Activated CD4-positive, CD25-positive, alpha-beta regulatory T cell treated with anti-CD3 and anti-CD28 coated beads, Interleukin-2, amount 50 U/mL, for 16 hours (primary cell): ENCODE measurements at regions not wholly inside any gene's neighbourhood (a gene's known extent, or its start where the extent isn't known, plus 50 kb on each side); places are given as distances from the start of the nearest gene placed in this dataset.

ENCODE experiments used
- DNase-seq: peaks from one replicate; pipeline ENCODE4 v3.0.0-alpha.2; 2020; ENCODE audit warnings: low read depth, low spot score

DNA sequence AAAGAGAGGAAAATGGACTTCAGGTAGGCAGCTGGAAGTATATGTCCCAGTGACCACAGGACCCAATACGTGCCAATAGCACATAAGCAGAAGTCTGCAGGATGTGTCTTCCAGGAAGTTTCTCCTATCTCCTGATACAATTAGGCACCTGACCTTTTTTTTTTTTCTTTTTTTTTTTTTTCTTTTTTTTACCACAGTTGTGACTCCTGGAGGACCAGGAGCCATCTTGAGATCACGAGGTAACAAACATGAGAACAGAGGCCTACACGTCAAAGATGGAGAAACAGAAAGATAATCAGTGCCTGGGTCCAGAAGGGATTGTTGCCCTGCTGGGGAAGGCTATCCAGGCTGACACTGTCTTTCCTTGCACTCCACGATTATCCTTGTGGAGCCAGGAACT is 312.4 kb upstream of the NEBL start:
- DNase-seq: no peak

DNA sequence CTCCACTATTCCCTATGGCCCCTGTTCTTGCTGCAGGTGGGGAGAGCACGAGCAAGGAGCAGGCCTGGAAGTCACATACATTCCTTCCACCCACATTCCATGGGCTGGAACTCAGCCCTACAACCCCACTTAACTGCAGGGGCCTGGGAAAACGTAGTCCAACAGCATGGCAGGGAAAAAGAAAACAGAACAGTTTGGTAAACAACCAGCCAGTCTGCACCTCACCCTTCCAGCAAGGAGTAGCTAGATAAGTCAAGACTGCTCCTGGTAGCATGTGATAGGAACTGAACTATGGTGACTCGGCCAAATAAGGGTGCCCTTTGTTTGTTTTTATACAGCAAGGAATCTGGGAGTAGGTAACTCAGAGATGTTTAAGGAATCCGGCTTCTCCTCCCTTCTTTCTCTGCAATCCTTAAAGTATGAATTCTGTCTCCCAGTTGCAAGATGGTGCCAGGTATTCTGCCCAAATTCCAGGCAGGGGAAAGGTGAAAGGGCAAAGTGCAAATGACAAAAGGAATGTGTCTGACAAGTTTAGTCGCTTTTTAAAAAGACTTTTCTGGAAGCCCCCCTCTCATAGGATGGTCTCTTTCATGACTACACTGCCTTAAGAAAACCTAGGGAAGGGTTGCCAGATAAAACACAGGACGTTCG is 311.7 kb upstream of the NEBL start:
- no peak for DNase-seq

- no peak for DNase-seq
Observed at GRCh38 chr10:21207852-21208646, 310.9 kb upstream of the NEBL start.

- no peak for DNase-seq
Observed at GRCh38 chr10:21205328-21205727, 308.2 kb upstream of the NEBL start.

DNA sequence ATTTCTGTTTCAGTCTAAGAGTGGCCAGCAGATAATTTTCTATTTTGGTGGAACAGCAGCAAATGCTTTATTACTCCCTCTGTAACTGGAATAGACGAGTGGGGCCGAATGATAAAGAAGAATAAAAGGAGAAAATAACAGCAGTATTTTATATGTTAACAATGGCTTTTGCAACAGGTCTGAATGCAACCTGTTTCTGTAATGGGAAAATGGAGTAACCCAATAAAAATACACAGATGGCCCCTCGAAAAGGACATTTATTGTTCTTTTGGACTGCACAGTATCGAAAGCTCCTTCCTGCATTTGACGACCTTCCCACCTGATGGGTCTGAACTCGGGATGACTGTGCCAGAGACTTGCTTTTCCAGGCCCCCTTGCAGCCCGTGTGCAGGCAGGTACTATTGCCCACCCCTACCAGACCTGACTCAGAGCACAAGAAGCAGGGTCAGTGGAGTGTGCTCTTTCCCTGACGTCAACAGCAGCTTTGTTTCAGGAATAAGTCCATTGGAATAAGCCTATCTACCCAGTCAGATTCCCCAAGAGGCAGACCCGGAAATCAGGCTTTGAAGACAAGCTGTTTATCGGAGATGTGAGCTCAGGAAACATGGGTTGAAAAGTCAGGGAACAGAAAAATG is 306.5 kb upstream of the NEBL start:
- no peak for DNase-seq

DNA sequence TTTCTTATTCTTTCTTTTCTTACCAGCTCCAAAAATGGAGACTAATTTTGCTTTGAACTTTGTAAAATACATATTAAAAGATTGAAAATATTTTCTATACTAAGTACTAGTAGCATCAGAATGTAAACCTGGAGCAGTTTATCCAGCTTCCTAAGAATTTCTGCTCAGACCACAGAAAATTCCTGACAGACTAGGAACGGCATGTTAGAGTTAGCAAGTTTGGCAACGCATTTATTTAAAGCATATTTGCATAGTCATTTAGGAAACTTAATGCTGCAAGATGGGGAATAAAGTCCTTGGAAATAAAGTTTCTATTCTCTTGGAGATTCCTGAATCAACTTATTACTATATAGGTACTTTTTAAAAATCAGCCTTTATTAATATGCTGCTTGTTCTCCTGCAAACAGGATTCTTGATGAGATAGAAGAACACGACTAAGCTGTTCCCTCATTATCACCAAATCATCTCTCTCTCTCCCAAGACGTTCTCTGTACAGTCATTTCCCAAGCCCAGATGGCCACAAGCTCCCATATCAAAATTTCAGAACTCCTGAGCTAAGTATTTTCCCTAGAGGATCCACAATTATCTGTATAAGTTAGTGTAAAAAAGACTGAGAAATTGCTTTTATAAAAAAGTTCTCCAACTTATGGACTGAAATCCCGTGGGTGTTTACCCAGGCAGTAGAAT is 305.8 kb upstream of the NEBL start:
- no peak for DNase-seq

DNA sequence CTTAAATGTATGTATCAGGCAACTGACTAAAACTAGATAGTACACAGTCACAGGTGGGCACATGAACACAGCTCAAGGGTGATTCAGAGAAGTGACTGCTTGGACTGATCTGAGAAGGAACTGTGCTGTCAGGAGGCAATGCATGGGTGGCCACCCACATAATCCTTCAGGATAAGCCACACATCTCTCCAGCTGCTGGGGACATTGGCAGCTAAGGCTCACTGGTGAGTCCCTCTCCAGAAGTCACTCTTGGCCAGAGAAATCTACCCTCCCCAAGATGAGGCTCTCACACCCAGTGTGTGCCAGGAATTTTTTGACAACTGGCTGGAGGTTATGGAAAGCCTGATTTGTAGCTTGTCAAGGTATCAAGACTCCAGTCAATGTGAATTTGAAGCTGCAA is 302.4 kb upstream of the NEBL start:
- DNase-seq: no peak

DNA sequence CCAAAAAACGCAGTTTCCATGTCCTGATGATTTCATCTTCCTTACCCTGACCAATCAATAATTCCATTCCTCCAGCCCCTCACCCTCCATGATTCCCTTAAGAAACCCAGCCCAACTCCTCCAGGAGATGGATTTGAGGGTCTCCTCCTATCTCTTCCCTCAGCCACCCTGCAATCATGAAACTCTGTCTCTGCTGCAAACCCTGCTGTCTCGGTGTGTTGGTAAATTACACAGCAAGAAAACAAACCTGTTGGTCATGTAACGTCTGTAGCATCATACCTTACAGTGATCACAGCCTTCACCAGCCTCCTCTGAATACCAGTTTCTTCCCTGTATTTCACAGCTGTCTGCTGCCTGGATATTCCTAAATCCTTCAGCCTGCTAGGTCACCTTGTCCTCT is 300.7 kb upstream of the NEBL start:
- DNase-seq: no peak

GRCh38 chr10:21196822-21197395 is 299.8 kb upstream of the NEBL start:
- DNase-seq: no peak

DNA sequence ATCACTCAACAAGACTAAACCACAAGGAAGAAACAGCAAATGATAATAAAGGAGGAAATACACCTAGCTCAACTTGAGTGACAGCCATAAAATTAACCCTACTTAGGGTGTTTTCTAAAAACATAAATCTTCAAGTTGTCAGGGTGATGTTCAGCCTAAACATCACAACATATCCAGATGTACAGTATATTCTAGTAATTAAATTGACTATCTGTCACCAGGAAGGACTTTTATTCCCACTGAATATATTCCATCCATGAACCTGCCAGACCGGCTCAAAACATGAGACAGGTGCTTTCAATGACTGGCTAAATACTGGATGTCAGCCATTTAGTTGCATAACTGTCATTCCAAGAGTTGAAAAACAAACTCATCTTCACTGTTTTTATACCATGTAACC is 298.1 kb upstream of the NEBL start:
- DNase-seq: no peak

DNA sequence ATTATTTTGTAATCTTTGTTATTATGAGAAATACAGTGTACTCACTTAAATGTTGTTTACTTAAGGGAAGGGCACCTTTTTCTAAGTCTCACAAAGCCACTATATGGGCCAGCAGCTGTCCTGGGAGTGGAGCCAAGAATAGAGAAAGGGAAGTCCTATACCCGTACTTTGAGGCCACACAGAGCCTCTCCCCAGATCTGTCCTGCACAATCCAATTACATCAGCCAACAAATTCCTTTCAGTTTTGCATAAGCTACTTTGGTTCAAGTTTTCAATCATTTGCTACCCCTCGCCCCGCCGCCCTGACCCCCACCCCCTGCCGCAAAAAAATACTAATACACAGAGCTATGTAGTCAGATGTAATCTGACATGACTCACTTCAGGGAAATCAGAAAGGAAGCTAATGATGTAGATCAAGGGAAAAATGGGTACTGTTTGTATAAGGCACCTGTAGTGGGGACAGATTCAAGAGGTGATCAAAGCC is 297.4 kb upstream of the NEBL start:
- no peak for DNase-seq

- no peak for DNase-seq
Observed at GRCh38 chr10:21193196-21193595, 296.1 kb upstream of the NEBL start.

- no peak for DNase-seq
Observed at GRCh38 chr10:21191512-21191911, 294.4 kb upstream of the NEBL start.

DNA sequence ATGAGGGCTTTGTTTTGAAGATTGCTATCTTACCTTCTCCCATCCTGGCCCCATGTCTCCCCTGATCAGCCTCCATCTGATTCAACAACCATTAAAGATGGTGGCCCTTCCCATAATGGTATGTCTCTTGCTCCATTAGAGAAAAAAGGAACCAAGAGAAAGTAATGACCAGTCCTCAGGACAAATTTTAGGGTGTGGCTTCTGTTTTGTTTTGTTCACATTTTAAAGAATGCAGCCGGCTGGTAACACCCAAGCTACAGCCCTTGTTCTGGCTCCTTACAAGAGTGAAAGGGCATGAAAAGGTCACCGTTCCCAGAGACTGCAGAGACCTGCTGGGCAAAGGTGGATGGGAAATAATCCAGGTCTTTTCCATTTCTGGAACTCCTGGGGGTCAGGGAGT is 287.9 kb upstream of the NEBL start:
- DNase-seq: no peak

GRCh38 chr10:21184216-21184615 is 287.1 kb upstream of the NEBL start:
- DNase-seq: no peak

GRCh38 chr10:21183025-21183424 is 285.9 kb upstream of the NEBL start:
- DNase-seq: no peak

DNA sequence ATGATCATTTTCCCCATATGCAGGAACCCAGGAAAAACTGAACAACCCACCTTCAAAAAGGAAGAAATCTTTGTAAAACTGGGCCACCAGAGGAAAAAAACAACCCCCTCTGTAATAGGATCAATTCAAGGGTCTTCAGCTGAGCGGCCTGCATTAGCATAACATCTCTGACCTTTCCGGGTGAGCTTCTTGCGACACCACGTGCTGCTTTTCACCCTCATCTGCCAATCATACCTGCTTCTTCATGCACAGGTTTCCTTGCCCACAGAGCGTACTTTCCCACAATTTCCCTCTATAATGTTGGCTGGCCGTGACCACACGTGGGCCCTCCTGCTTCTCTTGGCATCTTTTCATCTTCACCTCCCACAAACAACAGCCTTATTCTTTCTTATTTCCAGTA is 284.3 kb upstream of the NEBL start:
- no peak for DNase-seq

- no peak for DNase-seq
Observed at GRCh38 chr10:21180604-21181003, 283.5 kb upstream of the NEBL start.

DNA sequence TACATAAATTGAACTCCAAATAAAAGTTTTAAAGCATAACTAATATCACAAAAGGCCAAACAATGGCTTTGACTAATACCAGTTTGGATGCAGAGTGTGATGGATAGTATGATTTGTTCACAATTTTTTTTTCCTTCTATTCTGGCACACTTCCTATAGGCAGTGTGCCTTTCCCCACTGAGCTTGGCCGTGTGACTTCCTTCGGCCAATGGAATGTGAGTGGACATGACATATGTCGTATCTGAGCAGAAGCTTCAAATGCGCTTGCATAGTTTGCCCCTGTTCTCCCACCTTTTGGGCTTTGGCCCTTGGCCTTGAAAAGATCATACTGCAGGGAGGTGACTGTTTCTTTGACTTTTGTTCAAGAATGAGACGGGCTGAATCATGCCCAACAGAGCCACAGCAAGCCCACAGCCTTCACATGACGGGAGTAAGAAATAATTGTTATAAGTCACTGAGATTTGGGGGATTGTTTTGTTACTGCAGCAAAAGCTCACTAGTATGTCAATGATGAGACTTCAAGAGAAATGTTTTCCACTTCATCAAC is 279.9 kb upstream of the NEBL start:
- DNase-seq: no peak

GRCh38 chr10:21175797-21176196 is 278.7 kb upstream of the NEBL start:
- no peak for DNase-seq

- no peak for DNase-seq
Observed at GRCh38 chr10:21174715-21175495, 277.8 kb upstream of the NEBL start.
